Vagina (tissue), 2 donors: ENCODE measurements at regions not wholly inside any gene's neighbourhood (a gene's known extent, or its start where the extent isn't known, plus 50 kb on each side); places are given as distances from the start of the nearest gene placed in this dataset.
A peak's percentile ranks its signal among the peaks of the same experiment; 100 is the strongest.

Experiments used
- DNase-seq, 2 donors: peaks; one replicate each; pipeline ENCODE4 v3.0.0-alpha.2; 2017; ENCODE audit errors: extremely low spot score in 2 of 2
- H3K27ac ChIP-seq: fragments of 200-600 bp; sonication (generic); one replicate; pipeline ENCODE4 v1.5.1; 2019
- H3K27me3 ChIP-seq: fragments of 200-600 bp; sonication (generic); one replicate; pipeline ENCODE4 v1.5.1; 2019
- H3K36me3 ChIP-seq, 2 donors: fragments of 200-600 bp; sonication (generic); one replicate each; pipeline ENCODE4 v1.5.1; 2017 to 2019
- H3K4me1 ChIP-seq: fragments of 200-600 bp; sonication (generic); one replicate; pipeline ENCODE4 v1.5.1; 2019
- H3K4me3 ChIP-seq, 2 donors: fragments of 200-600 bp; sonication (generic); 1 replicate in 1 of 2; 2 replicates in 1 of 2; pipeline ENCODE4 v1.5.1; 2016 to 2019
- H3K9me3 ChIP-seq: fragments of 200-600 bp; sonication (generic); one replicate; pipeline ENCODE4 v1.5.1; 2019
- CTCF ChIP-seq, 3 experiments: fragments of 450-650 bp in 2 of 3; fragments of 200-600 bp in 1 of 3; sonication (generic) in 1 of 3; IDR thresholded peaks; one replicate each; pipeline ENCODE4 v1.5.1; 2017 to 2019; ENCODE audit warnings: antibody characterized with exemption in 3 of 3, mild to moderate bottlenecking in 2 of 3, moderate library complexity in 2 of 3
- POLR2A ChIP-seq, 2 donors: fragments of 450-650 bp; IDR thresholded peaks; one replicate each; pipeline ENCODE4 v1.6.1; 2017; ENCODE audit warnings: antibody characterized with exemption in 2 of 2, mild to moderate bottlenecking in 2 of 2, moderate library complexity in 2 of 2
- POLR2AphosphoS5 ChIP-seq, 2 donors: sonication (generic); formaldehyde crosslinking; IDR thresholded peaks; one replicate each; pipeline ENCODE4 v1.9.0; 2017; ENCODE audit warnings: antibody characterized with exemption in 2 of 2, mild to moderate bottlenecking in 2 of 2, low read depth in 1 of 2; ENCODE audit not compliant: insufficient read depth in 1 of 2
- intact Hi-C: fragments of 100-400 bp; cut with DNase I; formaldehyde crosslinking; loops from one replicate; pipeline ENCODE4 v1.15.1; 2023

- Histone ChIP-seq H3K27me3 (no peaks in the 10 kb centered on the region), H3K9me3 (no peaks in the 10 kb centered on the region), H3K4me3 (no peak overlapping the region), H3K27ac (no peak overlapping the region), H3K36me3 (no peaks in the 10 kb centered on the region), H3K4me1 (no peaks in the 10 kb centered on the region)
- TF ChIP-seq POLR2A (IDR thresholded peaks at IDR 0.05) = no peak
- TF ChIP-seq CTCF (IDR thresholded peaks at IDR 0.05) = no peak
- peak in 1 of 2 donors; percentile 33 for TF ChIP-seq POLR2AphosphoS5 (IDR thresholded peaks at IDR 0.05; ENCODE audit: insufficient read depth in 1 of 2, low read depth in 1 of 2)
- intact Hi-C loops = no loop called here
- DNase-seq = no peak
Observed at GRCh38 chr6:140779341-140779740, 1353.4 kb upstream of the GJE1 start.

- H3K36me3 ChIP-seq = no peaks in the 10 kb centered on the region
- intact Hi-C loops = no loop called here
Observed at GRCh38 chr6:140777780-140778179, 1354.9 kb upstream of the GJE1 start.

GRCh38 chr6:140775061-140775460, 1357.7 kb upstream of the GJE1 start:
- intact Hi-C loops = no loop called here
- Histone ChIP-seq H3K27me3 (no peaks in the 10 kb centered on the region), H3K4me1 (peaks cover 12% of the 10 kb centered on the region), H3K27ac (no peak overlapping the region), H3K4me3 (no peak overlapping the region), H3K9me3 (no peaks in the 10 kb centered on the region), H3K36me3 (no peaks in the 10 kb centered on the region)
- DNase-seq = no peak
- no peak for TF ChIP-seq POLR2AphosphoS5 (IDR thresholded peaks at IDR 0.05; ENCODE audit: insufficient read depth in 1 of 2, low read depth in 1 of 2)
- no peak for TF ChIP-seq POLR2A (IDR thresholded peaks at IDR 0.05)
- no peak for TF ChIP-seq CTCF (IDR thresholded peaks at IDR 0.05)

More at GRCh38 chr6:140777780-140778179, 1354.9 kb upstream of the GJE1 start:
- H3K9me3 ChIP-seq = no peaks in the 10 kb centered on the region
- no peak overlapping the region for H3K27ac ChIP-seq
- no peaks in the 10 kb centered on the region for H3K27me3 ChIP-seq
- no peak for TF ChIP-seq CTCF (IDR thresholded peaks at IDR 0.05)
- TF ChIP-seq POLR2AphosphoS5 (IDR thresholded peaks at IDR 0.05; ENCODE audit: insufficient read depth in 1 of 2, low read depth in 1 of 2) = no peak
- no peak for TF ChIP-seq POLR2A (IDR thresholded peaks at IDR 0.05)
- DNase-seq = no peak
- peaks cover 12% of the 10 kb centered on the region for H3K4me1 ChIP-seq
- no peak overlapping the region for H3K4me3 ChIP-seq

- H3K27ac ChIP-seq = no peak overlapping the region
- DNase-seq = no peak
- no peak for TF ChIP-seq POLR2A (IDR thresholded peaks at IDR 0.05)
- TF ChIP-seq CTCF (IDR thresholded peaks at IDR 0.05) = no peak
- no peak for TF ChIP-seq POLR2AphosphoS5 (IDR thresholded peaks at IDR 0.05; ENCODE audit: insufficient read depth in 1 of 2, low read depth in 1 of 2)
- H3K36me3 ChIP-seq = no peaks in the 10 kb centered on the region
- H3K4me1 ChIP-seq = peaks cover 12% of the 10 kb centered on the region
- intact Hi-C loops = no loop called here
- no peaks in the 10 kb centered on the region for H3K27me3 ChIP-seq
- H3K9me3 ChIP-seq = no peaks in the 10 kb centered on the region
- H3K4me3 ChIP-seq = no peak overlapping the region
Observed at GRCh38 chr6:140774080-140774505, 1358.6 kb upstream of the GJE1 start.

- Histone ChIP-seq H3K4me3 (no peak overlapping the region), H3K36me3 (no peaks in the 10 kb centered on the region), H3K27me3 (no peaks in the 10 kb centered on the region), H3K9me3 (no peaks in the 10 kb centered on the region), H3K27ac (no peak overlapping the region), H3K4me1 (peaks cover 12% of the 10 kb centered on the region)
- DNase-seq = no peak
- no peak for TF ChIP-seq POLR2AphosphoS5 (IDR thresholded peaks at IDR 0.05; ENCODE audit: insufficient read depth in 1 of 2, low read depth in 1 of 2)
- TF ChIP-seq POLR2A (IDR thresholded peaks at IDR 0.05) = no peak
- TF ChIP-seq CTCF (IDR thresholded peaks at IDR 0.05) = no peak
- intact Hi-C loops = no loop called here
Observed at GRCh38 chr6:140773276-140773675, 1359.4 kb upstream of the GJE1 start.
